GM10266 (cell line): ENCODE measurements at regions not wholly inside any gene's neighbourhood (a gene's known extent, or its start where the extent isn't known, plus 50 kb on each side); places are given as distances from the start of the nearest gene placed in this dataset.

ENCODE experiments used
- DNase-seq: peaks from one replicate; pipeline ENCODE4 v3.0.0; 2012; ENCODE audit errors: extremely low spot score
- CTCF ChIP-seq: IDR thresholded peaks from 2 replicates; pipeline ENCODE4 v1.5.1; 2012; ENCODE audit warnings: mild to moderate bottlenecking, low read depth; ENCODE audit not compliant: control insufficient read depth, insufficient read depth; ENCODE audit errors: missing control alignments

- TF ChIP-seq CTCF = no peak
- DNase-seq = no peak
Observed at GRCh38 chr4:112061207-112061817, 83.9 kb upstream of the FAM241A start.

- DNase-seq = no peak
- TF ChIP-seq CTCF = peak; percentile 5
Observed at GRCh38 chr4:112063260-112063659, 82.0 kb upstream of the FAM241A start.

GRCh38 chr4:112069110-112069509 lies 76.1 kb upstream of the FAM241A start:
- TF ChIP-seq CTCF = no peak
- DNase-seq = no peak

GRCh38 chr4:112073181-112073580 lies 72.1 kb upstream of the FAM241A start:
- TF ChIP-seq CTCF = no peak
- no peak for DNase-seq

- peak; percentile 76 for TF ChIP-seq CTCF
- DNase-seq = peak; percentile 50
Observed at GRCh38 chr4:112075129-112075753, 70.0 kb upstream of the FAM241A start.

GRCh38 chr4:112075906-112076305 lies 69.3 kb upstream of the FAM241A start:
- DNase-seq = no peak
- no peak for TF ChIP-seq CTCF

GRCh38 chr4:112076919-112077608 lies 68.2 kb upstream of the FAM241A start:
- DNase-seq = no peak

More at GRCh38 chr4:112076919-112077608, 68.2 kb upstream of the FAM241A start:
- no peak for TF ChIP-seq CTCF
